Naive thymus-derived CD4-positive, alpha-beta T cell (primary cell): ENCODE measurements at regions not wholly inside any gene's neighbourhood (a gene's known extent, or its start where the extent isn't known, plus 50 kb on each side); places are given as distances from the start of the nearest gene placed in this dataset.

Source experiments
- ATAC-seq: fragments of 150-1000 bp; cut with Tn5 transposase; 2 replicates; pipeline ENCODE4 v1.10.0; 2021; ENCODE audit warnings: mild to moderate bottlenecking, moderate library complexity
- CTCF ChIA-PET: fragments of 350-600 bp; sonication (Branson Sonifier 250); formaldehyde crosslinking; loops from one replicate; lab custom pipeline; 2021; ENCODE audit warnings: antibody characterized with exemption; lab: Charles Lee
- POLR2A ChIA-PET: fragments of 350-600 bp; sonication (Branson Sonifier 250); formaldehyde crosslinking; loops from one replicate; lab custom pipeline; 2021; ENCODE audit warnings: antibody characterized with exemption, inconsistent platforms; lab: Charles Lee
- DNase-seq, 9 donors: peaks; one replicate each; pipeline versions ENCODE4 v3.0.0 to v3.0.0-alpha.2; 2020 to 2022; ENCODE audit warnings: mixed read lengths in 1 of 9
- H3K27ac ChIP-seq: one replicate; pipeline ENCODE4 v1.7.0; 2013; ENCODE audit warnings: mild to moderate bottlenecking, low read depth, low read length, moderate library complexity
- H3K27me3 ChIP-seq, 2 donors: one replicate each; pipeline ENCODE4 v1.7.0; 2013; ENCODE audit warnings: low read length in 2 of 2, mild to moderate bottlenecking in 2 of 2, moderate library complexity in 2 of 2; ENCODE audit not compliant: control insufficient read depth in 2 of 2, insufficient read depth in 2 of 2
- H3K36me3 ChIP-seq, 3 experiments: 1 replicate in 2 of 3; 2 replicates in 1 of 3; pipeline ENCODE4 v1.7.0; 2013; ENCODE audit warnings: low read length in 3 of 3, mild to moderate bottlenecking in 3 of 3, moderate library complexity in 1 of 3; ENCODE audit not compliant: insufficient read depth in 3 of 3, control insufficient read depth in 2 of 3
- H3K4me1 ChIP-seq, 2 donors: one replicate each; pipeline ENCODE4 v1.7.0; 2013; ENCODE audit warnings: low read length in 2 of 2, mild to moderate bottlenecking in 2 of 2, moderate library complexity in 1 of 2; ENCODE audit not compliant: control insufficient read depth in 2 of 2, insufficient read depth in 2 of 2
- H3K4me3 ChIP-seq: 2 replicates; pipeline ENCODE4 v1.7.0; 2013; ENCODE audit warnings: mild to moderate bottlenecking, low read length
- H3K9me3 ChIP-seq, 3 experiments: 1 replicate in 2 of 3; 2 replicates in 1 of 3; pipeline ENCODE4 v1.7.0; 2013; ENCODE audit warnings: low read length in 3 of 3; ENCODE audit not compliant: control insufficient read depth in 2 of 3
- H3K27ac Mint-ChIP-seq, 9 donors: one replicate each; pipeline ENCODE4 v1.8.0; 2020 to 2022; ENCODE audit warnings: mixed read lengths in 9 of 9, mild to moderate bottlenecking in 8 of 9, moderate library complexity in 5 of 9, inconsistent platforms in 2 of 9
- H3K27me3 Mint-ChIP-seq, 5 donors: one replicate each; pipeline ENCODE4 v1.8.0; 2021 to 2022; ENCODE audit warnings: mixed read lengths in 5 of 5, mild to moderate bottlenecking in 1 of 5
- H3K36me3 Mint-ChIP-seq, 5 donors: one replicate each; pipeline ENCODE4 v1.8.0; 2020 to 2022; ENCODE audit warnings: mixed read lengths in 5 of 5, mild to moderate bottlenecking in 3 of 5, inconsistent platforms in 1 of 5
- H3K4me1 Mint-ChIP-seq, 7 donors: one replicate each; pipeline ENCODE4 v1.8.0; 2020 to 2022; ENCODE audit warnings: mixed read lengths in 7 of 7, mild to moderate bottlenecking in 3 of 7, inconsistent platforms in 1 of 7
- H3K4me3 Mint-ChIP-seq, 10 donors: one replicate each; pipeline ENCODE4 v1.8.0; 2020 to 2022; ENCODE audit warnings: mild to moderate bottlenecking in 10 of 10, mixed read lengths in 10 of 10, moderate library complexity in 6 of 10, inconsistent platforms in 2 of 10
- H3K9me3 Mint-ChIP-seq, 11 donors: one replicate each; pipeline ENCODE4 v1.8.0; 2020 to 2022; ENCODE audit warnings: mixed read lengths in 11 of 11, mild to moderate bottlenecking in 4 of 11, inconsistent platforms in 1 of 11, moderate library complexity in 1 of 11
- intact Hi-C, 2 donors: fragments of 100-400 bp; cut with micrococcal nuclease; formaldehyde crosslinking; loops; one replicate each; pipeline ENCODE4 v1.15.1; 2023

- no peak overlapping the region for H3K27ac ChIP-seq
- ATAC-seq, result no peak
- H3K36me3 ChIP-seq, result no peaks in the 10 kb centered on the region
- H3K4me1 ChIP-seq, result no peaks in the 10 kb centered on the region
- ChIA-PET CTCF (no interaction called here), POLR2A (no interaction called here)
- H3K9me3 Mint-ChIP-seq, result peaks cover 0 to 8% (median 0%) of the 10 kb centered on the region in 11 donors
- no peak for DNase-seq
- no peak overlapping the region for H3K4me3 Mint-ChIP-seq
- no peaks in the 10 kb centered on the region for H3K4me1 Mint-ChIP-seq
- no peak overlapping the region for H3K4me3 ChIP-seq
- H3K27me3 ChIP-seq, result no peaks in the 10 kb centered on the region
- H3K9me3 ChIP-seq, result no peaks in the 10 kb centered on the region
- H3K27ac Mint-ChIP-seq, result no peak overlapping the region
- peaks cover 3 to 18% (median 4%) of the 10 kb centered on the region in 5 donors for H3K27me3 Mint-ChIP-seq
- intact Hi-C loops, result no loop called here
- no peaks in the 10 kb centered on the region for H3K36me3 Mint-ChIP-seq
Measured at GRCh38 chr12:5180496-5180895, 136.8 kb downstream of the KCNA5 start.

- Histone ChIP-seq H3K4me1 (no peaks in the 10 kb centered on the region), H3K27me3 (no peaks in the 10 kb centered on the region), H3K27ac (no peak overlapping the region), H3K9me3 (no peaks in the 10 kb centered on the region), H3K36me3 (no peaks in the 10 kb centered on the region), H3K4me3 (no peak overlapping the region)
- intact Hi-C loops, result no loop called here
- Mint-ChIP-seq H3K36me3 (no peaks in the 10 kb centered on the region), H3K4me1 (no peaks in the 10 kb centered on the region), H3K27me3 (peaks cover 4 to 20% (median 5%) of the 10 kb centered on the region in 5 donors), H3K4me3 (no peak overlapping the region), H3K27ac (no peak overlapping the region), H3K9me3 (peaks cover 0 to 8% (median 0%) of the 10 kb centered on the region in 11 donors)
- DNase-seq (no peak), ATAC-seq (no peak)
- CTCF ChIA-PET, result no interaction called here
- POLR2A ChIA-PET, result no interaction called here
Measured at GRCh38 chr12:5184186-5184585, 140.5 kb downstream of the KCNA5 start.

GRCh38 chr12:5185435-5186069, 141.9 kb downstream of the KCNA5 start:
- peaks cover 4 to 19% (median 7%) of the 10 kb centered on the region in 5 donors for H3K27me3 Mint-ChIP-seq
- H3K36me3 Mint-ChIP-seq, result no peaks in the 10 kb centered on the region
- no peaks in the 10 kb centered on the region for H3K9me3 ChIP-seq
- DNase-seq (no peak), ATAC-seq (no peak)
- no peak overlapping the region for H3K27ac ChIP-seq
- ChIA-PET POLR2A (no interaction called here), CTCF (no interaction called here)
- no peak overlapping the region for H3K4me3 Mint-ChIP-seq
- no peaks in the 10 kb centered on the region for H3K36me3 ChIP-seq
- no peaks in the 10 kb centered on the region for H3K4me1 Mint-ChIP-seq
- no peak overlapping the region for H3K27ac Mint-ChIP-seq
- peaks cover 0 to 3% (median 0%) of the 10 kb centered on the region in 11 donors for H3K9me3 Mint-ChIP-seq
- no peak overlapping the region for H3K4me3 ChIP-seq
- intact Hi-C loops, result no loop called here
- H3K4me1 ChIP-seq, result no peaks in the 10 kb centered on the region
- H3K27me3 ChIP-seq, result no peaks in the 10 kb centered on the region

- Histone ChIP-seq H3K4me3 (no peak overlapping the region), H3K4me1 (no peaks in the 10 kb centered on the region), H3K27me3 (no peaks in the 10 kb centered on the region), H3K9me3 (no peaks in the 10 kb centered on the region), H3K27ac (no peak overlapping the region), H3K36me3 (no peaks in the 10 kb centered on the region)
- H3K9me3 Mint-ChIP-seq, result peaks cover 0 to 3% (median 0%) of the 10 kb centered on the region in 11 donors
- ChIA-PET CTCF (no interaction called here), POLR2A (no interaction called here)
- DNase-seq (no peak), ATAC-seq (no peak)
- no peaks in the 10 kb centered on the region for H3K36me3 Mint-ChIP-seq
- H3K27me3 Mint-ChIP-seq, result peaks cover 4 to 19% (median 7%) of the 10 kb centered on the region in 5 donors
- no peaks in the 10 kb centered on the region for H3K4me1 Mint-ChIP-seq
- intact Hi-C loops, result no loop called here
- H3K4me3 Mint-ChIP-seq, result no peak overlapping the region
- H3K27ac Mint-ChIP-seq, result no peak overlapping the region
Measured at GRCh38 chr12:5186715-5187114, 143.0 kb downstream of the KCNA5 start.

- Histone ChIP-seq H3K9me3 (no peaks in the 10 kb centered on the region), H3K4me1 (no peaks in the 10 kb centered on the region), H3K36me3 (no peaks in the 10 kb centered on the region), H3K27me3 (no peaks in the 10 kb centered on the region), H3K4me3 (no peak overlapping the region), H3K27ac (no peak overlapping the region)
- Mint-ChIP-seq H3K4me3 (no peak overlapping the region), H3K9me3 (peaks cover 0 to 3% (median 0%) of the 10 kb centered on the region in 11 donors), H3K27me3 (peaks cover 4 to 19% (median 7%) of the 10 kb centered on the region in 5 donors), H3K4me1 (no peaks in the 10 kb centered on the region), H3K36me3 (no peaks in the 10 kb centered on the region), H3K27ac (no peak overlapping the region)
- CTCF ChIA-PET, result no interaction called here
- no peak for ATAC-seq
- no peak for DNase-seq
- POLR2A ChIA-PET, result no interaction called here
- intact Hi-C loops, result no loop called here
Measured at GRCh38 chr12:5187136-5187535, 143.5 kb downstream of the KCNA5 start.

GRCh38 chr12:5188472-5188871, 144.8 kb downstream of the KCNA5 start:
- Mint-ChIP-seq H3K4me1 (no peaks in the 10 kb centered on the region), H3K36me3 (no peaks in the 10 kb centered on the region), H3K27ac (no peak overlapping the region), H3K4me3 (no peak overlapping the region), H3K27me3 (peaks cover 4 to 15% (median 8%) of the 10 kb centered on the region in 5 donors), H3K9me3 (peaks cover 0 to 3% (median 0%) of the 10 kb centered on the region in 11 donors)
- DNase-seq, result no peak
- ChIA-PET POLR2A (no interaction called here), CTCF (no interaction called here)
- no peaks in the 10 kb centered on the region for H3K27me3 ChIP-seq
- ATAC-seq, result no peak
- H3K4me1 ChIP-seq, result no peaks in the 10 kb centered on the region
- no peaks in the 10 kb centered on the region for H3K36me3 ChIP-seq
- H3K4me3 ChIP-seq, result no peak overlapping the region
- no peak overlapping the region for H3K27ac ChIP-seq
- H3K9me3 ChIP-seq, result no peaks in the 10 kb centered on the region
- intact Hi-C loops, result no loop called here

- Histone ChIP-seq H3K27me3 (no peaks in the 10 kb centered on the region), H3K27ac (no peak overlapping the region), H3K36me3 (no peaks in the 10 kb centered on the region), H3K9me3 (no peaks in the 10 kb centered on the region), H3K4me3 (no peak overlapping the region), H3K4me1 (no peaks in the 10 kb centered on the region)
- Mint-ChIP-seq H3K4me1 (no peaks in the 10 kb centered on the region), H3K27ac (no peak overlapping the region), H3K36me3 (no peaks in the 10 kb centered on the region), H3K4me3 (no peak overlapping the region), H3K9me3 (peaks cover 0 to 3% (median 0%) of the 10 kb centered on the region in 11 donors), H3K27me3 (peaks cover 4 to 17% (median 6%) of the 10 kb centered on the region in 5 donors)
- no peak for DNase-seq
- POLR2A ChIA-PET, result no interaction called here
- intact Hi-C loops, result no loop called here
- no peak for ATAC-seq
- CTCF ChIA-PET, result no interaction called here
Measured at GRCh38 chr12:5189173-5189572, 145.5 kb downstream of the KCNA5 start.
